SU-DHL-6 (cell line): ENCODE measurements at regions not wholly inside any gene's neighbourhood (a gene's known extent, or its start where the extent isn't known, plus 50 kb on each side); places are given as distances from the start of the nearest gene placed in this dataset.

Source experiments
- H2AFZ ChIP-seq: fragments of 200-600 bp; sonication (generic); 2 replicates; pipeline ENCODE4 v1.6.1; 2014; ENCODE audit warnings: low read depth, mild to moderate bottlenecking, moderate library complexity, mixed read lengths, antibody characterized with exemption, low read length; ENCODE audit not compliant: severe bottlenecking
- H3F3A ChIP-seq: fragments of 200-600 bp; shearing (Covaris generic); 2 replicates; pipeline ENCODE4 v1.6.0; 2016; ENCODE audit warnings: antibody characterized with exemption, mild to moderate bottlenecking; ENCODE audit not compliant: insufficient read depth
- H3K27ac ChIP-seq: fragments of 200-600 bp; sonication (generic); 2 replicates; pipeline ENCODE4 v1.5.1; 2016; ENCODE audit warnings: low read depth, mild to moderate bottlenecking, low read length, moderate library complexity, mixed read lengths
- H3K27me3 ChIP-seq: fragments of 200-600 bp; sonication (generic), shearing (Covaris generic); 2 replicates; pipeline ENCODE4 v1.6.0; 2014; ENCODE audit warnings: mild to moderate bottlenecking, low read length
- H3K36me3 ChIP-seq: fragments of 200-600 bp; sonication (generic); 2 replicates; pipeline ENCODE4 v1.6.1; 2014; ENCODE audit warnings: mild to moderate bottlenecking, low read length, mixed read lengths
- H3K4me2 ChIP-seq: fragments of 300-600, 200-600 bp; shearing (Covaris generic), sonication (generic); 2 replicates; pipeline ENCODE4 v1.6.0; 2014; ENCODE audit warnings: low read length, low read depth, mild to moderate bottlenecking; ENCODE audit not compliant: poor library complexity, severe bottlenecking
- H3K4me3 ChIP-seq: fragments of 200-600 bp; sonication (generic); 2 replicates; pipeline ENCODE4 v1.5.1; 2014; ENCODE audit warnings: antibody characterized with exemption, low read length, mild to moderate bottlenecking, mixed read lengths; ENCODE audit not compliant: insufficient read depth, poor library complexity, severe bottlenecking
- H3K79me2 ChIP-seq: fragments of 200-600 bp; sonication (generic); 2 replicates; pipeline ENCODE4 v1.6.1; 2014; ENCODE audit warnings: mild to moderate bottlenecking, low read length, moderate library complexity; ENCODE audit not compliant: insufficient read depth
- H3K9ac ChIP-seq: fragments of 200-600 bp; sonication (generic); 2 replicates; pipeline ENCODE4 v1.7.0; 2014; ENCODE audit warnings: mild to moderate bottlenecking, low read length
- H3K9me2 ChIP-seq: fragments of 200-600 bp; sonication (generic); replicated peaks from 2 replicates; pipeline ENCODE4 v1.6.1; 2014; ENCODE audit warnings: low read length; ENCODE audit not compliant: insufficient read depth
- H3K9me3 ChIP-seq: fragments of 200-600 bp; sonication (generic); 2 replicates; pipeline ENCODE4 v1.6.1; 2014; ENCODE audit warnings: low read length, mixed read lengths; ENCODE audit not compliant: insufficient read depth
- H4K20me1 ChIP-seq: fragments of 200-600 bp; sonication (generic); 2 replicates; pipeline ENCODE4 v1.6.1; 2014; ENCODE audit warnings: low read depth, mild to moderate bottlenecking, antibody characterized with exemption, low read length, moderate library complexity, mixed read lengths
- CTCF ChIP-seq: fragments of 200-600 bp; sonication (generic); IDR thresholded peaks from one replicate; pipeline ENCODE4 v1.5.1; 2017; ENCODE audit warnings: antibody characterized with exemption, mild to moderate bottlenecking, low read length, moderate library complexity; ENCODE audit not compliant: insufficient read depth, poor library complexity, severe bottlenecking
- EZH2phosphoT487 ChIP-seq: fragments of 200-600 bp; sonication (generic), shearing (Covaris generic); conservative IDR thresholded peaks from 2 replicates; pipeline ENCODE4 v1.6.1; 2018; ENCODE audit warnings: mild to moderate bottlenecking, antibody characterized with exemption, low read length, moderate library complexity, mixed read lengths

GRCh38 chr5:60372786-60373185, 327.2 kb downstream of the DEPDC1B start:
- TF ChIP-seq EZH2phosphoT487 (no peak), CTCF (no peak)
- Histone ChIP-seq H4K20me1 (no peaks in the 10 kb centered on the region), H3K4me3 (no peak overlapping the region), H3K4me2 (no peak overlapping the region), H3K27me3 (no peaks in the 10 kb centered on the region), H3F3A (no peaks in the 10 kb centered on the region), H2AFZ (no peak overlapping the region), H3K36me3 (no peaks in the 10 kb centered on the region), H3K27ac (no peak overlapping the region), H3K9me2 (no peaks in the 10 kb centered on the region), H3K79me2 (no peaks in the 10 kb centered on the region), H3K9ac (no peak overlapping the region), H3K9me3 (no peaks in the 10 kb centered on the region)

DNA sequence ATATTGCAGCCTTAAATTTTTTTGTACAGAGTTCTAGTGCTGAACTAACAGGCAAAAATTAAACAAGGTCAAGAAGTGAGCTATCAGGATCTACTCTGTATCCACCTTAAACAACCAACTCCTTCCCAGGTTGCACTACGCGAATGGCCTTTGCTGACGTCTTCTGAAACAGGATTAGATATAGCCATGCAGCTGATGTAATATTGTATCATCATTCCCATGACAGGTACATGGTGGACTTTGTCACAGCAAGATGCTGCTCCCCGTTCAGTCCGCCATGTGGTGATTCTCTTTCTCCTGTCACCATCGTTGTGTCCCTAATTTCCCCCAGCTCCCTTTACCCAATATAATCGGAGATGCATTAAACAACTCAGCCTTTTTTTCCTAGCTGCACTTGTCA, 328.9 kb downstream of the DEPDC1B start:
- Histone ChIP-seq H3K27me3 (no peaks in the 10 kb centered on the region), H3K36me3 (no peaks in the 10 kb centered on the region), H3K9ac (no peak overlapping the region), H3K9me3 (no peaks in the 10 kb centered on the region), H3F3A (no peaks in the 10 kb centered on the region), H4K20me1 (no peaks in the 10 kb centered on the region), H3K4me2 (no peak overlapping the region), H3K79me2 (no peaks in the 10 kb centered on the region), H3K9me2 (no peaks in the 10 kb centered on the region), H3K4me3 (no peak overlapping the region), H3K27ac (no peak overlapping the region), H2AFZ (no peak overlapping the region)
- TF ChIP-seq CTCF (no peak), EZH2phosphoT487 (no peak)

DNA sequence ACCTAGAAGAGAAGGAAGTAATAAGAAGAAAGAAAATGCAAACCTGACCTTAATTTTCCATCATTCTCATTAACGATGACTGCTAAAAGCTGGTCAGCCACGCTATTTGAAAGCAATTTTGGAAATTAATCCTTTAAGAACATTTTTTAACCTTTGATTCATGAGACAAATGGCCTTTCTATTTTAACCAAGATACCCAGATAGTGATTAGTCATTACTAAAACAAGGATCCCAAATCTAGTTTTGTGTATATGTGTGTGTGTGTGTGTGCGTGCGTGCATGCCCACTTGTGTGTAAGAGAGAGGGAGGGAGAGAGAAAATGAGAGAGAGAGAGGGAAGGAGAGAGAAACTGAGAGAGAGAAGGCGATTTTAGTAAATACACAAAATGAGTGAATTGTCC, 329.5 kb downstream of the DEPDC1B start:
- no peak overlapping the region for H3K4me3 ChIP-seq
- no peaks in the 10 kb centered on the region for H3K9me3 ChIP-seq
- H3K9me2 ChIP-seq, result no peaks in the 10 kb centered on the region
- H3K79me2 ChIP-seq, result no peaks in the 10 kb centered on the region
- no peak overlapping the region for H3K4me2 ChIP-seq
- H2AFZ ChIP-seq, result no peak overlapping the region
- no peak overlapping the region for H3K9ac ChIP-seq
- H3K36me3 ChIP-seq, result no peaks in the 10 kb centered on the region
- no peaks in the 10 kb centered on the region for H4K20me1 ChIP-seq
- no peaks in the 10 kb centered on the region for H3K27me3 ChIP-seq
- H3F3A ChIP-seq, result no peaks in the 10 kb centered on the region
- TF ChIP-seq CTCF, result no peak
- TF ChIP-seq EZH2phosphoT487, result no peak
- H3K27ac ChIP-seq, result no peak overlapping the region

- Histone ChIP-seq H3F3A (no peaks in the 10 kb centered on the region), H3K27me3 (no peaks in the 10 kb centered on the region), H2AFZ (no peak overlapping the region), H3K9ac (no peak overlapping the region), H3K27ac (no peak overlapping the region), H3K4me2 (no peak overlapping the region), H3K9me3 (no peaks in the 10 kb centered on the region), H3K79me2 (no peaks in the 10 kb centered on the region), H3K36me3 (no peaks in the 10 kb centered on the region), H3K4me3 (no peak overlapping the region), H4K20me1 (no peaks in the 10 kb centered on the region), H3K9me2 (no peaks in the 10 kb centered on the region)
- no peak for TF ChIP-seq EZH2phosphoT487
- TF ChIP-seq CTCF, result no peak
Measured at GRCh38 chr5:60369391-60369790, 330.6 kb downstream of the DEPDC1B start.
